Vagina (tissue), 2 donors: ENCODE measurements at regions not wholly inside any gene's neighbourhood (a gene's known extent, or its start where the extent isn't known, plus 50 kb on each side); places are given as distances from the start of the nearest gene placed in this dataset.

Experiments
- CTCF ChIP-seq, 3 experiments: fragments of 450-650 bp in 2 of 3; fragments of 200-600 bp in 1 of 3; sonication (generic) in 1 of 3; IDR thresholded peaks; one replicate each; pipeline ENCODE4 v1.5.1; 2017 to 2019; ENCODE audit warnings: antibody characterized with exemption in 3 of 3, mild to moderate bottlenecking in 2 of 3, moderate library complexity in 2 of 3
- POLR2A ChIP-seq, 2 donors: fragments of 450-650 bp; IDR thresholded peaks; one replicate each; pipeline ENCODE4 v1.6.1; 2017; ENCODE audit warnings: antibody characterized with exemption in 2 of 2, mild to moderate bottlenecking in 2 of 2, moderate library complexity in 2 of 2
- POLR2AphosphoS5 ChIP-seq, 2 donors: sonication (generic); formaldehyde crosslinking; IDR thresholded peaks; one replicate each; pipeline ENCODE4 v1.9.0; 2017; ENCODE audit warnings: antibody characterized with exemption in 2 of 2, mild to moderate bottlenecking in 2 of 2, low read depth in 1 of 2; ENCODE audit not compliant: insufficient read depth in 1 of 2

GRCh38 chr7:35522697-35523096 lies 172.2 kb downstream of the HERPUD2 start:
- TF ChIP-seq CTCF (IDR thresholded peaks at IDR 0.05) (no peak), POLR2A (IDR thresholded peaks at IDR 0.05) (no peak), POLR2AphosphoS5 (IDR thresholded peaks at IDR 0.05; ENCODE audit: insufficient read depth in 1 of 2, low read depth in 1 of 2) (no peak)
